H1 (cell line): ENCODE measurements at regions not wholly inside any gene's neighbourhood (a gene's known extent, or its start where the extent isn't known, plus 50 kb on each side); places are given as distances from the start of the nearest gene placed in this dataset.

Source experiments
- CEBPB ChIP-seq: IDR thresholded peaks from 2 replicates; pipeline ENCODE4 v1.6.1; 2012; ENCODE audit warnings: low read depth, low read length
- CHD2 ChIP-seq: IDR thresholded peaks from 2 replicates; pipeline ENCODE4 v1.6.1; 2012; ENCODE audit warnings: low read length, improper control_type of control experiment
- CTCF ChIP-seq, 3 experiments: IDR thresholded peaks; 1 replicate in 2 of 3; 2 replicates in 1 of 3; pipeline versions ENCODE4 v1.5.1 to v1.6.1; 2011; ENCODE audit warnings: low read length in 3 of 3, mild to moderate bottlenecking in 3 of 3, inconsistent platforms in 2 of 3, low read depth in 1 of 3, moderate library complexity in 1 of 3; ENCODE audit not compliant: insufficient read depth in 1 of 3; ENCODE audit errors: control extremely low read depth in 1 of 3
- HDAC2 ChIP-seq, 2 experiments: fragments of 300-600 bp in 1 of 2; sonication (generic) in 1 of 2; IDR thresholded peaks; 2 replicates each; pipeline ENCODE4 v1.6.1; 2011 to 2012; ENCODE audit warnings: low read depth in 2 of 2, low read length in 2 of 2, mild to moderate bottlenecking in 2 of 2, moderate library complexity in 2 of 2, borderline replicate concordance in 1 of 2, inconsistent platforms in 1 of 2
- JUN ChIP-seq: IDR thresholded peaks from 2 replicates; pipeline ENCODE4 v1.6.1; 2011; ENCODE audit warnings: low read depth, mild to moderate bottlenecking, improper control_type of control experiment, low read length
- NANOG ChIP-seq: IDR thresholded peaks from 2 replicates; pipeline ENCODE4 v1.6.1; 2011; ENCODE audit warnings: low read length, low read depth, mild to moderate bottlenecking, inconsistent platforms; ENCODE audit not compliant: insufficient read depth, poor library complexity, severe bottlenecking
- POLR2AphosphoS5 ChIP-seq: IDR thresholded peaks from 2 replicates; pipeline ENCODE4 v1.6.1; 2011; ENCODE audit warnings: low read depth, low read length
- RXRA ChIP-seq: IDR thresholded peaks from 2 replicates; pipeline ENCODE4 v1.6.1; 2011; ENCODE audit warnings: low read depth, mild to moderate bottlenecking, low read length, moderate library complexity; ENCODE audit not compliant: insufficient read depth
- SIN3A ChIP-seq, 2 experiments: IDR thresholded peaks in 1 of 2; conservative IDR thresholded peaks in 1 of 2; 2 replicates each; pipeline ENCODE4 v1.6.1; 2011 to 2012; ENCODE audit warnings: low read length in 2 of 2, improper control_type of control experiment in 1 of 2, low read depth in 1 of 2, mild to moderate bottlenecking in 1 of 2
- SRF ChIP-seq: IDR thresholded peaks from 2 replicates; pipeline ENCODE4 v1.6.1; 2011; ENCODE audit warnings: mild to moderate bottlenecking, low read depth, low read length, moderate library complexity
- TCF12 ChIP-seq: IDR thresholded peaks from 2 replicates; pipeline ENCODE4 v1.6.1; 2011; ENCODE audit warnings: low read depth, mild to moderate bottlenecking, low read length
- TEAD4 ChIP-seq: IDR thresholded peaks from 2 replicates; pipeline ENCODE4 v1.6.1; 2012; ENCODE audit warnings: low read depth, low read length, inconsistent platforms, mixed read lengths
- ZNF274 ChIP-seq: IDR thresholded peaks from 2 replicates; pipeline ENCODE4 v1.7.0; 2012; ENCODE audit warnings: low read length, borderline replicate concordance; ENCODE audit errors: extremely low read depth

GRCh38 chr4:20528508-20528907 lies 171.8 kb upstream of the PACRGL start:
- no peak for TF ChIP-seq NANOG
- TF ChIP-seq RXRA: no peak
- TF ChIP-seq HDAC2 (IDR thresholded peaks at IDR 0.05; ENCODE audit: borderline replicate concordance in 1 of 2, low read depth in 2 of 2, low read length in 2 of 2): no peak
- TF ChIP-seq SRF: no peak
- TF ChIP-seq TEAD4: no peak
- no peak for TF ChIP-seq CTCF (IDR thresholded peaks at IDR 0.05; ENCODE audit: control extremely low read depth in 1 of 3, insufficient read depth in 1 of 3, low read depth in 1 of 3, low read length in 3 of 3)
- TF ChIP-seq POLR2AphosphoS5: no peak
- TF ChIP-seq JUN: no peak
- TF ChIP-seq CEBPB: no peak
- no peak for TF ChIP-seq SIN3A (conservative IDR thresholded peaks at IDR 0.05 in 1 of 2, IDR thresholded peaks at IDR 0.05 in 1 of 2; ENCODE audit: low read depth in 1 of 2, low read length in 2 of 2)
- TF ChIP-seq CHD2: no peak
- TF ChIP-seq TCF12: no peak
- no peak for TF ChIP-seq ZNF274
